ENCODE measurements at regions not wholly inside any gene's neighbourhood (a gene's known extent, or its start where the extent isn't known, plus 50 kb on each side); places are given as distances from the start of the nearest gene placed in this dataset.

GRCh38 chr7:17617857-17618651 lies 319.6 kb downstream of the AHR start:
- Histone ChIP-seq H3K27me3 (ENCODE audit: control insufficient read depth, insufficient read depth, low read length) (no peaks in the 10 kb centered on the region), H3K4me1 (ENCODE audit: control insufficient read depth, insufficient read depth, low read length, poor library complexity, severe bottlenecking) (no peaks in the 10 kb centered on the region), H3K4me3 (ENCODE audit: low read depth, low read length) (no peak overlapping the region), H3K27ac (ENCODE audit: insufficient read depth, low read length, poor library complexity, severe bottlenecking) (no peak overlapping the region), H3K9me3 (ENCODE audit: control insufficient read depth in 2 of 2, low read length in 2 of 2) (no peaks in the 10 kb centered on the region), H3K36me3 (ENCODE audit: control insufficient read depth, insufficient read depth, low read length) (no peaks in the 10 kb centered on the region)
- Mint-ChIP-seq H3K9me3 (peaks cover 0 to 3% (median 0%) of the 10 kb centered on the region in 7 donors), H3K4me1 (no peaks in the 10 kb centered on the region), H3K36me3 (no peaks in the 10 kb centered on the region), H3K4me3 (no peak overlapping the region), H3K27ac (no peak overlapping the region), H3K27me3 (no peaks in the 10 kb centered on the region)
- DNase-seq, result no peak
- no peak for ATAC-seq (ENCODE audit: low read depth in 2 of 2)

GRCh38 chr7:17618652-17618974 lies 320.2 kb downstream of the AHR start:
- H3K9me3 Mint-ChIP-seq, result peaks cover 0 to 3% (median 0%) of the 10 kb centered on the region in 7 donors

GRCh38 chr7:17619196-17619818 lies 320.9 kb downstream of the AHR start:
- Mint-ChIP-seq H3K27me3 (no peaks in the 10 kb centered on the region), H3K4me1 (no peaks in the 10 kb centered on the region), H3K4me3 (no peak overlapping the region), H3K27ac (no peak overlapping the region), H3K36me3 (no peaks in the 10 kb centered on the region), H3K9me3 (peaks cover 0 to 3% (median 0%) of the 10 kb centered on the region in 7 donors)
- Histone ChIP-seq H3K36me3 (ENCODE audit: control insufficient read depth, insufficient read depth, low read length) (no peaks in the 10 kb centered on the region), H3K9me3 (ENCODE audit: control insufficient read depth in 2 of 2, low read length in 2 of 2) (no peaks in the 10 kb centered on the region), H3K27me3 (ENCODE audit: control insufficient read depth, insufficient read depth, low read length) (no peaks in the 10 kb centered on the region), H3K4me1 (ENCODE audit: control insufficient read depth, insufficient read depth, low read length, poor library complexity, severe bottlenecking) (no peaks in the 10 kb centered on the region), H3K27ac (ENCODE audit: insufficient read depth, low read length, poor library complexity, severe bottlenecking) (no peak overlapping the region), H3K4me3 (ENCODE audit: low read depth, low read length) (no peak overlapping the region)
- DNase-seq, result no peak
- no peak for ATAC-seq (ENCODE audit: low read depth in 2 of 2)

More at GRCh38 chr7:17618652-17618974, 320.2 kb downstream of the AHR start:
- Histone ChIP-seq H3K4me1 (ENCODE audit: control insufficient read depth, insufficient read depth, low read length, poor library complexity, severe bottlenecking) (no peaks in the 10 kb centered on the region), H3K4me3 (ENCODE audit: low read depth, low read length) (no peak overlapping the region), H3K9me3 (ENCODE audit: control insufficient read depth in 2 of 2, low read length in 2 of 2) (no peaks in the 10 kb centered on the region), H3K27ac (ENCODE audit: insufficient read depth, low read length, poor library complexity, severe bottlenecking) (no peak overlapping the region), H3K27me3 (ENCODE audit: control insufficient read depth, insufficient read depth, low read length) (no peaks in the 10 kb centered on the region), H3K36me3 (ENCODE audit: control insufficient read depth, insufficient read depth, low read length) (no peaks in the 10 kb centered on the region)
- H3K27me3 Mint-ChIP-seq, result no peaks in the 10 kb centered on the region
- DNase-seq (no peak), ATAC-seq (ENCODE audit: low read depth in 2 of 2) (no peak)
- H3K4me1 Mint-ChIP-seq, result no peaks in the 10 kb centered on the region
- H3K4me3 Mint-ChIP-seq, result no peak overlapping the region
- H3K36me3 Mint-ChIP-seq, result no peaks in the 10 kb centered on the region
- no peak overlapping the region for H3K27ac Mint-ChIP-seq

- peaks cover 0 to 3% (median 0%) of the 10 kb centered on the region in 7 donors for H3K9me3 Mint-ChIP-seq
- H3K4me1 Mint-ChIP-seq, result no peaks in the 10 kb centered on the region
- peaks cover 1% of the 10 kb centered on the region for H3K27me3 ChIP-seq (ENCODE audit: control insufficient read depth, insufficient read depth, low read length)
- no peak overlapping the region for H3K27ac Mint-ChIP-seq
- no peak for ATAC-seq (ENCODE audit: low read depth in 2 of 2)
- no peaks in the 10 kb centered on the region for H3K36me3 ChIP-seq (ENCODE audit: control insufficient read depth, insufficient read depth, low read length)
- H3K27me3 Mint-ChIP-seq, result no peaks in the 10 kb centered on the region
- no peak overlapping the region for H3K4me3 ChIP-seq (ENCODE audit: low read depth, low read length)
- no peaks in the 10 kb centered on the region for H3K36me3 Mint-ChIP-seq
- no peak overlapping the region for H3K27ac ChIP-seq (ENCODE audit: insufficient read depth, low read length, poor library complexity, severe bottlenecking)
- no peaks in the 10 kb centered on the region for H3K4me1 ChIP-seq (ENCODE audit: control insufficient read depth, insufficient read depth, low read length, poor library complexity, severe bottlenecking)
- H3K9me3 ChIP-seq (ENCODE audit: control insufficient read depth in 2 of 2, low read length in 2 of 2), result no peaks in the 10 kb centered on the region
- H3K4me3 Mint-ChIP-seq, result no peak overlapping the region
- DNase-seq, result no peak
Observed at GRCh38 chr7:17620566-17620965, 319.7 kb downstream of the SNX13 start.

GRCh38 chr7:17622451-17622850 lies 317.8 kb downstream of the SNX13 start:
- no peak for DNase-seq
- Histone ChIP-seq H3K4me1 (ENCODE audit: control insufficient read depth, insufficient read depth, low read length, poor library complexity, severe bottlenecking) (no peaks in the 10 kb centered on the region), H3K27me3 (ENCODE audit: control insufficient read depth, insufficient read depth, low read length) (peaks cover 1% of the 10 kb centered on the region), H3K36me3 (ENCODE audit: control insufficient read depth, insufficient read depth, low read length) (no peaks in the 10 kb centered on the region), H3K9me3 (ENCODE audit: control insufficient read depth in 2 of 2, low read length in 2 of 2) (no peaks in the 10 kb centered on the region), H3K27ac (ENCODE audit: insufficient read depth, low read length, poor library complexity, severe bottlenecking) (no peak overlapping the region), H3K4me3 (ENCODE audit: low read depth, low read length) (no peak overlapping the region)
- Mint-ChIP-seq H3K4me3 (no peak overlapping the region), H3K27me3 (no peaks in the 10 kb centered on the region), H3K4me1 (no peaks in the 10 kb centered on the region), H3K36me3 (no peaks in the 10 kb centered on the region), H3K9me3 (peaks cover 0 to 3% (median 0%) of the 10 kb centered on the region in 7 donors), H3K27ac (no peak overlapping the region)
- no peak for ATAC-seq (ENCODE audit: low read depth in 2 of 2)

GRCh38 chr7:17623546-17624185 lies 316.6 kb downstream of the SNX13 start:
- Histone ChIP-seq H3K27me3 (ENCODE audit: control insufficient read depth, insufficient read depth, low read length) (peaks cover 3% of the 10 kb centered on the region), H3K4me1 (ENCODE audit: control insufficient read depth, insufficient read depth, low read length, poor library complexity, severe bottlenecking) (no peaks in the 10 kb centered on the region), H3K4me3 (ENCODE audit: low read depth, low read length) (no peak overlapping the region), H3K36me3 (ENCODE audit: control insufficient read depth, insufficient read depth, low read length) (no peaks in the 10 kb centered on the region), H3K27ac (ENCODE audit: insufficient read depth, low read length, poor library complexity, severe bottlenecking) (no peak overlapping the region), H3K9me3 (ENCODE audit: control insufficient read depth in 2 of 2, low read length in 2 of 2) (no peaks in the 10 kb centered on the region)
- ATAC-seq (ENCODE audit: low read depth in 2 of 2) (no peak), DNase-seq (no peak)
- Mint-ChIP-seq H3K4me1 (no peaks in the 10 kb centered on the region), H3K9me3 (peaks cover 0 to 3% (median 0%) of the 10 kb centered on the region in 7 donors), H3K27ac (no peak overlapping the region), H3K4me3 (no peak overlapping the region), H3K36me3 (no peaks in the 10 kb centered on the region), H3K27me3 (no peaks in the 10 kb centered on the region)

GRCh38 chr7:17624379-17624778 lies 315.9 kb downstream of the SNX13 start:
- H3K27ac Mint-ChIP-seq, result no peak overlapping the region
- ATAC-seq (ENCODE audit: low read depth in 2 of 2) (no peak), DNase-seq (no peak)
- Histone ChIP-seq H3K9me3 (ENCODE audit: control insufficient read depth in 2 of 2, low read length in 2 of 2) (no peaks in the 10 kb centered on the region), H3K27ac (ENCODE audit: insufficient read depth, low read length, poor library complexity, severe bottlenecking) (no peak overlapping the region), H3K4me3 (ENCODE audit: low read depth, low read length) (no peak overlapping the region), H3K36me3 (ENCODE audit: control insufficient read depth, insufficient read depth, low read length) (no peaks in the 10 kb centered on the region), H3K27me3 (ENCODE audit: control insufficient read depth, insufficient read depth, low read length) (peaks cover 3% of the 10 kb centered on the region), H3K4me1 (ENCODE audit: control insufficient read depth, insufficient read depth, low read length, poor library complexity, severe bottlenecking) (no peaks in the 10 kb centered on the region)
- H3K27me3 Mint-ChIP-seq, result no peaks in the 10 kb centered on the region
- no peaks in the 10 kb centered on the region for H3K4me1 Mint-ChIP-seq
- no peak overlapping the region for H3K4me3 Mint-ChIP-seq
- H3K9me3 Mint-ChIP-seq, result peaks cover 0 to 3% (median 0%) of the 10 kb centered on the region in 7 donors
- no peaks in the 10 kb centered on the region for H3K36me3 Mint-ChIP-seq
